C4-2B (cell line): ENCODE measurements at regions not wholly inside any gene's neighbourhood (a gene's known extent, or its start where the extent isn't known, plus 50 kb on each side); places are given as distances from the start of the nearest gene placed in this dataset.

Source experiments
- H3K27ac ChIP-seq: fragments of 450-650 bp; 2 replicates; pipeline ENCODE4 v1.5.1; 2017
- ZFX ChIP-seq: fragments of 450-650 bp; IDR thresholded peaks from 2 replicates; pipeline ENCODE4 v1.6.1; 2017
- TF ChIP-seq, protein P1 (sequence below): fragments of 450-650 bp; conservative IDR thresholded peaks from 2 replicates; pipeline ENCODE4 v1.5.1; 2017; ENCODE audit warnings: mild to moderate bottlenecking

DNA sequence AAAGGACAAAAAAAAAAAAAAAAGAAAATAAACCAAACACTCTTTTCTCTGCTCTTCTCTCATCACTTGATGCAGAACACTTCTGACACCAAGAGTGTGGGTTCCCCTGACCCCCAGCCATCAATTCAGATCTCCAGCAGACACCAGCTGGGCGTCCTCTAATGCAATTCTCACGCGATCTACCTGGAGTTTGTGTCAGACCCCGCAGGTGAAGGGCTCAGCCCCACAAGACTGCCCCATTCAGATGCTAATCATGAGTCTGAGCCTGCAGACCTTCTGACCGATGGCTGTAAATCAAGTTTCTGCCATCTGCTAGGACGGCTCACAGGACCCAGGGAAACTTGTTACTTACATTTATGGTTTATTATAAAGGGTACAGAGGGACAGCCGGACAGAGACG lies 133.6 kb upstream of the C1orf174 start:
- no peak overlapping the region for H3K27ac ChIP-seq
- TF ChIP-seq ZFX: no peak
- TF ChIP-seq, protein P1, sequence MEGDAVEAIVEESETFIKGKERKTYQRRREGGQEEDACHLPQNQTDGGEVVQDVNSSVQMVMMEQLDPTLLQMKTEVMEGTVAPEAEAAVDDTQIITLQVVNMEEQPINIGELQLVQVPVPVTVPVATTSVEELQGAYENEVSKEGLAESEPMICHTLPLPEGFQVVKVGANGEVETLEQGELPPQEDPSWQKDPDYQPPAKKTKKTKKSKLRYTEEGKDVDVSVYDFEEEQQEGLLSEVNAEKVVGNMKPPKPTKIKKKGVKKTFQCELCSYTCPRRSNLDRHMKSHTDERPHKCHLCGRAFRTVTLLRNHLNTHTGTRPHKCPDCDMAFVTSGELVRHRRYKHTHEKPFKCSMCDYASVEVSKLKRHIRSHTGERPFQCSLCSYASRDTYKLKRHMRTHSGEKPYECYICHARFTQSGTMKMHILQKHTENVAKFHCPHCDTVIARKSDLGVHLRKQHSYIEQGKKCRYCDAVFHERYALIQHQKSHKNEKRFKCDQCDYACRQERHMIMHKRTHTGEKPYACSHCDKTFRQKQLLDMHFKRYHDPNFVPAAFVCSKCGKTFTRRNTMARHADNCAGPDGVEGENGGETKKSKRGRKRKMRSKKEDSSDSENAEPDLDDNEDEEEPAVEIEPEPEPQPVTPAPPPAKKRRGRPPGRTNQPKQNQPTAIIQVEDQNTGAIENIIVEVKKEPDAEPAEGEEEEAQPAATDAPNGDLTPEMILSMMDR: no peak

DNA sequence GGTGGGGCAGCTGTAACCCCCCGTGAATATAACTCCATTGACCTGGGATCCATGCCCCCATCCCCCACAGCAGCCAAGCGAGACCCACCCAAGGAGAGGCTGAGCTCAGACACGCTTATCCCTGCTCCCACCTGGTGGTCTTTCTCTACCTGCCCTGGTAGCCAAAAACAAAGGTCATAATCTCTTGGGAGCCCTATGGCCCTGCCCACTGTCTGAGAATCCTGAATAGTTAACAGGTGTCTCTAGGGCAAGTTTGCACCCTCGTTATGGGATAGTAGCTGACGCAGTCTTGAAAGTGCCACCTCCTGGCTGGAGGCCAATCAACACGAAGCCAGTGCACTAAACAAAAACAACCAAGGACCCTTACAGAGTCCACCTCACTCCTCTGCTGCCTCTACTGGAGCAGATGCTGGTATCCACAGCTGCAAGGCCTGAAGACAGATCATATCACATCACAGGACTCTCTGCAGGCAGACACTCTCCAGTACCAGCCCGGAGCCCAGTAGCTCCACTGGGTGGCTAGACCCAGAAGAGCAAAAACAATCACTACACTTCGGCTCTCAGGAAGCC lies 134.3 kb upstream of the C1orf174 start:
- no peak overlapping the region for H3K27ac ChIP-seq

DNA sequence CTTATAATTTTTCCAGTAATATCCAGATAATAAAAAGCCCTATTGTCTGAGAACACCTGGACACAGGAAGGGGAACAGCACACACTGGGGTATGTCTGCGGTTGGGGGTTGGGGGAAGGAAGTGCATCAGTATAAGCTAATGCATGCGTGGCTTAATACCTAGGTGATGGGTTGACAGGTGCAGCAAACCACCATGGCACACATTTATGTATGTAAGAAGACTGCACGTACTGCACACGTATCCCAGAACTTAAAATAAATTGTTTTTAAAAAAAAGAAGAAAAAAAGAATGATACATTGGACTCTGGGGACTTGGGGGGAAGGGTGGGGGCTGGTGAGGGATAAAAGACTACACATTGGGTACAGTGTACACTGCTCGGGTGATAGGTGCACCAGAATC lies 144.9 kb upstream of the C1orf174 start:
- no peak overlapping the region for H3K27ac ChIP-seq
- TF ChIP-seq ZFX: no peak
- TF ChIP-seq, protein P1: no peak

More for the DNA sequence above, 134.3 kb upstream of the C1orf174 start:
- TF ChIP-seq, protein P1: no peak
- no peak for TF ChIP-seq ZFX

- no peak for TF ChIP-seq ZFX
- TF ChIP-seq, protein P1: no peak
- H3K27ac ChIP-seq: no peak overlapping the region
Measured at GRCh38 chr1:4045397-4046010, 145.4 kb upstream of the C1orf174 start.

DNA sequence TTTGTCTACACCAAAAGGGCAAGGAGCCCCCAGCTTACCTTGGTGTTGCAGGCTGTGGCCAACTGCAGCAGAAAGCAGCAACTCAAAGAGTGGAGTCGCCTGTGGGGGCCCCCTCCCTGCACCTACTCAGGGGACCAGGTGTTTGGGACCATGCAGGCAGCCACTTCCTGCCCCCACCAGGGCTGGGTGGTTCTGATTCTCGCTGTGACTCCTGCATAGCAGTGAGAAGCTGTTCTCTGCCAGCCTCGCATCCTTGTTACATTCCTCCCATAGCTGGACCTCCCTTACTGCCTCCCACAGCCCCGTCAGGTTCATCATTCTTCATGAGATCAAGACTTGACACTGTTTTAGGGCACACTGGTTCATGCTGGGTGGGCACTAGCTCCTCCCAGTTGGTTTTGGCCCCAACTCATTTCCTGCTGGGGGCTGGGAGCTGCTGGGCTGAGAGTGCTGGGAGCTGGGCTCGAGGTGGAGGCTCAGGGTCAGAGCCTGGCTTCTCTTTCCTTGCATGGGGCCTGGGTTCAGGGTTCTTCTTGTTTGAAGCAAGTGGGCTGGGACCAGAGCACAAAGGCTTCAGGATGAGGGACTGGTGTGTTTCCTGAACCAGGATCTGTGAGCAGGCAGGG lies 146.9 kb upstream of the C1orf174 start:
- no peak overlapping the region for H3K27ac ChIP-seq
- TF ChIP-seq ZFX: no peak
- TF ChIP-seq, protein P1: no peak

- H3K27ac ChIP-seq: no peak overlapping the region
- TF ChIP-seq ZFX: no peak
- TF ChIP-seq, protein P1: no peak
Measured at GRCh38 chr1:4047666-4048065, 147.6 kb upstream of the C1orf174 start.

- no peak overlapping the region for H3K27ac ChIP-seq
- TF ChIP-seq, protein P1: no peak
- TF ChIP-seq ZFX: no peak
Measured at GRCh38 chr1:4048076-4048475, 148.0 kb upstream of the C1orf174 start.
